ENCODE measurements at regions not wholly inside any gene's neighbourhood (a gene's known extent, or its start where the extent isn't known, plus 50 kb on each side); places are given as distances from the start of the nearest gene placed in this dataset.
"Not testable (repeated sequence)": the region's sequence is repeated elsewhere in the genome, so short reads cannot be mapped to it uniquely, and the experiment has no call there.

DNA sequence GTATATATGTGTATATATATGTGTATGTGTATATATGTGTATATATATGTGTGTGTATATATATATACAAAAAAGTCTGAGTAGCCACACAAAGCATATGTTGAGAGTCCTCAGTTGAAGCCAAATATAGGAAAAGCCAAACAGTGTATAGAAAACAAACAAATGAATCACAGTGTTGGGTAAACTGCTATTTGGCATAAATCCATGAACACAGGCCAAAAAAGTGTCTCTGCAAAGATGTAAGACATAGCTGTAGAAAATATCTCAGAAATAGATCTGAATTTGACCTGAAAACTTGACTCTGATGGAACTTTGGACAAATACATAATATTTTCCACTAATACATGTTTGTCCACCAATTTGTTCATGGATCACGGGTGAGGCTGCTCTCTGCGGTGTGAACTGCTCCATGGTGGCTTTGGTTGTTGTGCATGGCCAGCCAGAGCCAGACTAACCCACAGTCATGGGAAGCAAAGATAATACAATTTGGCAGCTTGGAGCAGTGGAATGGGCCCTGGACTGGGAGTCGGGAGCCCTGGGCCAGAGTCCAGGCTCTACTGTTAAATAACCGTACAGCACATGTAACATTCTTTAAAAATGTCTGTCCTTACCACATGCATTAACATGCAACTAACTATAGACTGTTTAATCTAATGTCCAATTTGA is 76.9 kb upstream of the EED start:
- TF ChIP-seq, protein P1, sequence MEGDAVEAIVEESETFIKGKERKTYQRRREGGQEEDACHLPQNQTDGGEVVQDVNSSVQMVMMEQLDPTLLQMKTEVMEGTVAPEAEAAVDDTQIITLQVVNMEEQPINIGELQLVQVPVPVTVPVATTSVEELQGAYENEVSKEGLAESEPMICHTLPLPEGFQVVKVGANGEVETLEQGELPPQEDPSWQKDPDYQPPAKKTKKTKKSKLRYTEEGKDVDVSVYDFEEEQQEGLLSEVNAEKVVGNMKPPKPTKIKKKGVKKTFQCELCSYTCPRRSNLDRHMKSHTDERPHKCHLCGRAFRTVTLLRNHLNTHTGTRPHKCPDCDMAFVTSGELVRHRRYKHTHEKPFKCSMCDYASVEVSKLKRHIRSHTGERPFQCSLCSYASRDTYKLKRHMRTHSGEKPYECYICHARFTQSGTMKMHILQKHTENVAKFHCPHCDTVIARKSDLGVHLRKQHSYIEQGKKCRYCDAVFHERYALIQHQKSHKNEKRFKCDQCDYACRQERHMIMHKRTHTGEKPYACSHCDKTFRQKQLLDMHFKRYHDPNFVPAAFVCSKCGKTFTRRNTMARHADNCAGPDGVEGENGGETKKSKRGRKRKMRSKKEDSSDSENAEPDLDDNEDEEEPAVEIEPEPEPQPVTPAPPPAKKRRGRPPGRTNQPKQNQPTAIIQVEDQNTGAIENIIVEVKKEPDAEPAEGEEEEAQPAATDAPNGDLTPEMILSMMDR (IDR thresholded peaks at IDR 0.05; ENCODE audit: extremely low read depth, missing control alignments): no peak
- no peak for DNase-seq (ENCODE audit: low spot score)

DNA sequence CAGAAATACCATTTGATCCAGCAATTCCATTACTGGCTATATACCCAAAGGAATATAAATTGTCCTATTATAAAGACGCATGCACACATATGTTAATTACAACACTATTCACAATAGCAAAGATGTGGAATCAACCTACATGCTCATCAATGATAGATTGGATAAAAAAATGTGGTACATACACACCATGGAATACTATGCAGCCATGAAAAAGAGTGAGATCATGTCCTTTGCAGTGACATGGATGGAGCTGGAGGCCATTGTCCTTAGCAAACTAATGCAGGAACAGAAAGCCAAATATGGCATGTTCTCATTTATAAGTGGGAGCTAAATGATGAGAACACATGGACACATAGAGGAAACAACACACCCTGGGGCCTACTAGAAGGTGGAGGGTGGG is 78.3 kb upstream of the EED start:
- not testable (repeated sequence) for DNase-seq (ENCODE audit: low spot score)

DNA sequence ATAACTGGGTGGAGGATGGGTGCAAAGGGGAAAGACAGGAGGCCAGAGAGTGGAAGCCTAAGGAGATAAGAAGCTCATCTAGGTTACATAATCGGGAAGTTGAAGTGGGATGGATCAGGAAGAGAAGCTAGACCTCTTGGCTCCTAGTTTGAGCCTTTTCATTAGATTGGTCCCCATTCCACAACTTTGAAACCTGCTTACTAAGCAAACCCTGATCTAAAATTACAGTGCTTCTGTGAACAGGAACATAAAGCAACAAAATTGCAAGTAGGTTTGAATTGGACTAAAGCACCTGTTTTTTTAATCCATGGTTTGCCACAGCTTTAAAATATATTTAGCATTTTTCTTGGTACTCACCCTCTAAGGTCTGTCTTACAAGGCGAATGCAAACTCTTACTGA is 80.4 kb upstream of the EED start:
- no peak for DNase-seq (ENCODE audit: low spot score)
- TF ChIP-seq, protein P1 (IDR thresholded peaks at IDR 0.05; ENCODE audit: extremely low read depth, missing control alignments): no peak

DNA sequence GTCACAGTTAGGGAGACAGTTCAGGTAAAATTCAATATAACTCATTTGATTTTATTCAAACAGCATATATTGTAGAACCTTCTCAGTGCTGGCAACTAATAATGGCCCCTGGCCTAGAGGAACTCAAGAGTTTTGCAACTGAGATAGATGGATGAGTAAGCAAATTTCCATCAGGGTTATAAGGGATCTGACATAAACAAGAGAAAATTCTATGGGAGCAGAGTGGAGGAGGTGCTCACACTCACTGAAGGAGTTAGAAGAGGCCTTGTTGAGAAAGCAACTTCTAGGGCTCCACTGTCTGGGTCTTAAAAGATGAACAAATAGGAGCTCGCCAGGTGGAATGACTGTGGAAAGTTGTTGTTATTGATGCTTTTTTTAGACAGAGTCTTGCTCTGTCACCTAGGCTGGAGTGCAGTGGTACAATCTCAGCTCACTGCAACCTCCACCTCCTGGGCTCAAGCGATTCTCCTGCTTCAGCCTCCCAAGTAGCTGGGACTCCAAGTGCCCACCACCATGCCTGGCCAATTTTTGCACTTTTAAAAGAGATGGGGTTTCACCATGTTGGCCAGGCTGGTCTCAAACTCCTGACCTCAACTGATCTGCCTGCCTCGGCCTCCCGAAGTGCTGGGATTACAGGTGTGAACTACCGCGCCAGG is 81.2 kb upstream of the EED start:
- DNase-seq (ENCODE audit: low spot score): not testable (repeated sequence)

DNA sequence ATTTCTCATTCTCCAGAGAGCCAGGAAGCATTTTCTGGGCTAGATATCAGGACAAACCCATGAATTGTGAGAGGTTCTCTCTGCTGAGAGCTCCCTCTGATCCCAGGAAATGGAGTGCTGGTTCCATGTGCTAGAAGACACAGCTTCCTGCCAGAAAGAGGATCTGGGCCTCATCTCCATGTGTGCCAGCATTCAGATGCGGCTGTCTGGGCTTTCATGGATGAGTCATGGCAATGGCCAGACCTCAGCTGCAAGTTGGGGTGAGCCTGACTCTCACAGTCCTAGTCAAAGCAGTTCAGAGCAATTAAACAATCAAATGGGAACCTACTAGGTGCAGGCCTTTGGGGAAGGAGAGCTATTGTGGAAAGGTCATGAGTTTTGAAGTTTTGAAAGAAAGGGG is 82.3 kb upstream of the EED start:
- TF ChIP-seq, protein P1 (IDR thresholded peaks at IDR 0.05; ENCODE audit: extremely low read depth, missing control alignments): no peak
- no peak for DNase-seq (ENCODE audit: low spot score)

DNA sequence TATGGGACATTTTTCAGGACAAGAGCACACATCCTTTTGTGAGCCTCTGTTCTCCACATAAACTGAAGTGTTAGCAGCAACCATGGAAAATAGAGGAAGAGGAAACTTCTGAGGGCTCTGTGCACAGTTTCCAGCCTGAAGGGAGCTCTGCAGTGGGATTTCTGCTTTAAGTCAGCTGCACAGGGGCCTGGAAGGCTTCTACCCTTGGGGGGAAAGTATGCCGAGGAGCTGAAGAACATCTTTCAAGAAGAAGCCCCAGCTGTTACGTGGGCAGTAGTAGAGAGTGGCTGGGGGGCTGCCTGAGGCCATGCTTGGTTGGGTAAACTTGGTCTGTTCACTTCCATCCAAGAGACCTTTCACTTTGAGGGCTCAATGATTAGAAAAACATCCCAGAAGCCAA is 82.7 kb upstream of the EED start:
- DNase-seq (ENCODE audit: low spot score): no peak
- TF ChIP-seq, protein P1 (IDR thresholded peaks at IDR 0.05; ENCODE audit: extremely low read depth, missing control alignments): no peak

DNA sequence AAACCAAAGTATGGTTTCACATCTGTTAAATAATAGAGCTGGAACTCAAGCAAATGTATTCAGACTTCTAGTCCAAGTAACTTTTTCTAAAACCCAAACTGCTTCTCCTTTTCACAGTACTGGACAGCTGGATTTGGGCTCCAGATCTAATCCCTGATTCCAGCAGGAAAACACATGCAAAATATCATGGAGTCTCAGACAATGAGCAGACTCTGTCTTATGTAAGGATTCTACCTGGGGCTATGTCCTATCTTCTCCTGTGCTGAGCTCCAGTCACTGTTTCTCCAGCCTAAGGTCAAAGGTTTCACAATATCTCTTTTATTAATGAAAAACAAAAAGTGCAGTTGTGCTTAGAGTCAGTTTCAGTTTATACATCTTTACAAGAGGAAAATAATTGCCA is 83.2 kb upstream of the EED start:
- no peak for DNase-seq (ENCODE audit: low spot score)
- TF ChIP-seq, protein P1 (IDR thresholded peaks at IDR 0.05; ENCODE audit: extremely low read depth, missing control alignments): no peak

DNA sequence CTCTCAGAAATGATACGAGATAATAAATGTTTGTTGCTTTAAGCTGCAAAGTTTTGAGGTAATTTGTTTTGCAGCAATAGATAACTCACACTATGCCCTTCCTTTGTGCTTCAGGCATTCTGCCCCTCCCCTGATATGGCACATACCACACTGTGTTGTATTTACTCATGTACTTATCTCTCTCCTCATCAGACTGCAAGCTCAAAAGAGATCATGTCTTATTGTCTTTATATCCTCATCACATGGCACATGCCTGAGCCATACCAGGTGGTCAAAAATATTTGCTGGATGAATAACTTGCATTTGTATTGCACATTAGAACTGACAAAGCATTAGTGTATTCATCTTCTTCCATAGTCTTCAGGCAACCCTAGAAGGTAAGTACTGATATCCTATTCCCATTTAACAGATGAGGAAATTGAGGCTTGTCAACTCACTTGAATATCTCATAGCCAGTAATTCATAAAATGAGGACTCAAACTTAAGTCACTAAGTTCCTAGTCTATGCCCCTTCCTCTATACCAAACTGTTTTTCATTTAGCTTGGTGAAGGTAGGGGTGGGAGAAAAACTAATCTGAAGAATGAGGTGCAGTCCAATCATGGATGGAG is 83.9 kb upstream of the EED start:
- TF ChIP-seq, protein P1 (IDR thresholded peaks at IDR 0.05; ENCODE audit: extremely low read depth, missing control alignments): no peak
- DNase-seq (ENCODE audit: low spot score): no peak
